Ovary (tissue), 3 donors: ENCODE measurements at regions not wholly inside any gene's neighbourhood (a gene's known extent, or its start where the extent isn't known, plus 50 kb on each side); places are given as distances from the start of the nearest gene placed in this dataset.

ENCODE experiments used
- CTCF ChIP-seq, 3 donors: fragments of 450-650 bp in 2 of 3; fragments of 200-600 bp in 1 of 3; IDR thresholded peaks; one replicate each; pipeline versions ENCODE4 v1.5.1 to v1.8.0; 2016 to 2022; ENCODE audit warnings: antibody characterized with exemption in 3 of 3, mild to moderate bottlenecking in 1 of 3
- EP300 ChIP-seq: sonication (generic); formaldehyde crosslinking; IDR thresholded peaks from one replicate; pipeline ENCODE4 v1.6.1; 2017; ENCODE audit warnings: antibody characterized with exemption
- POLR2A ChIP-seq: fragments of 450-650 bp; IDR thresholded peaks from one replicate; pipeline ENCODE4 v1.6.1; 2017; ENCODE audit warnings: antibody characterized with exemption, mild to moderate bottlenecking, moderate library complexity
- donor health status: DM: no; HTN: no; CAD: no.

- TF ChIP-seq POLR2A (no peak), CTCF (IDR thresholded peaks at IDR 0.05) (no peak), EP300 (no peak)
Measured at GRCh38 chr20:19881080-19881840, 123.2 kb downstream of the RIN2 start.
